OCI-LY1 (cell line): ENCODE measurements at regions not wholly inside any gene's neighbourhood (a gene's known extent, or its start where the extent isn't known, plus 50 kb on each side); places are given as distances from the start of the nearest gene placed in this dataset.

ENCODE experiments used
- H2AFZ ChIP-seq: fragments of 200-600 bp; sonication (generic), shearing (Covaris generic); 2 replicates; pipeline ENCODE4 v1.6.0; 2014; ENCODE audit warnings: antibody characterized with exemption, mild to moderate bottlenecking, low read length
- H3F3A ChIP-seq: fragments of 200-600 bp; sonication (generic), shearing (Covaris generic); 2 replicates; pipeline ENCODE4 v1.6.0; 2014; ENCODE audit warnings: mild to moderate bottlenecking, antibody characterized with exemption, low read length, moderate library complexity; ENCODE audit not compliant: insufficient read depth
- H3K27ac ChIP-seq: fragments of 200-600 bp; sonication (generic); 2 replicates; pipeline ENCODE4 v1.5.1; 2014; ENCODE audit warnings: low read length, mixed run types, mild to moderate bottlenecking, low read depth; ENCODE audit not compliant: poor library complexity, severe bottlenecking
- H3K27me3 ChIP-seq: fragments of 200-600 bp; sonication (generic); 2 replicates; pipeline ENCODE4 v1.6.0; 2014; ENCODE audit warnings: antibody characterized with exemption, mild to moderate bottlenecking, low read length, moderate library complexity; ENCODE audit not compliant: insufficient read depth
- H3K36me3 ChIP-seq: fragments of 200-600 bp; sonication (generic); 2 replicates; pipeline ENCODE4 v1.6.1; 2014; ENCODE audit warnings: mild to moderate bottlenecking, antibody characterized with exemption, low read length, moderate library complexity, mixed read lengths; ENCODE audit not compliant: insufficient read depth
- H3K4me1 ChIP-seq: fragments of 200-600 bp; sonication (generic); 2 replicates; pipeline ENCODE4 v1.5.1; 2014; ENCODE audit warnings: mild to moderate bottlenecking, low read length, moderate library complexity; ENCODE audit not compliant: insufficient read depth, severe bottlenecking
- H3K4me2 ChIP-seq: fragments of 200-600 bp; sonication (generic), shearing (Covaris generic); 2 replicates; pipeline ENCODE4 v1.6.1; 2014; ENCODE audit warnings: low read length
- H3K4me3 ChIP-seq: fragments of 200-600 bp; sonication (generic); 2 replicates; pipeline ENCODE4 v1.5.1; 2014; ENCODE audit warnings: low read length, low read depth, mild to moderate bottlenecking, mixed read lengths; ENCODE audit not compliant: poor library complexity, severe bottlenecking
- H3K79me2 ChIP-seq: fragments of 200-600 bp; shearing (Covaris generic); 2 replicates; pipeline ENCODE4 v1.6.1; 2016; ENCODE audit warnings: mixed run types, low read length, mixed read lengths; ENCODE audit not compliant: insufficient read depth
- H3K9ac ChIP-seq: fragments of 200-600 bp; sonication (generic), shearing (Covaris generic); 2 replicates; pipeline ENCODE4 v1.6.1; 2014; ENCODE audit warnings: mild to moderate bottlenecking, low read length, mixed read lengths
- H3K9me2 ChIP-seq: fragments of 200-600 bp; sonication (generic), shearing (Covaris generic); 2 replicates; pipeline ENCODE4 v1.6.1; 2014; ENCODE audit warnings: low read depth, mild to moderate bottlenecking, low read length, mixed read lengths
- H3K9me3 ChIP-seq: fragments of 200-600 bp; shearing (Covaris generic); 2 replicates; pipeline ENCODE4 v1.6.1; 2014; ENCODE audit warnings: low read length, mixed read lengths
- H4K20me1 ChIP-seq: fragments of 200-600 bp; sonication (generic), shearing (Covaris generic); 2 replicates; pipeline ENCODE4 v1.6.0; 2016; ENCODE audit warnings: mild to moderate bottlenecking, low read length; ENCODE audit not compliant: insufficient read depth
- EZH2 ChIP-seq: fragments of 200-600 bp; sonication (generic), shearing (Covaris generic); IDR thresholded peaks from 2 replicates; pipeline ENCODE4 v1.8.0; 2017; ENCODE audit warnings: borderline replicate concordance, mixed run types, mild to moderate bottlenecking, antibody characterized with exemption, low read length, moderate library complexity, mixed read lengths
- TF ChIP-seq, protein P1 (sequence below): fragments of 200-600 bp; sonication (generic), shearing (Covaris generic); IDR thresholded peaks from 2 replicates; pipeline ENCODE4 v1.5.1; 2017; ENCODE audit warnings: mild to moderate bottlenecking, antibody characterized with exemption, low read length, moderate library complexity, mixed read lengths

- H3K4me1 ChIP-seq, result no peaks in the 10 kb centered on the region
- H3K4me2 ChIP-seq, result no peak overlapping the region
- H3K9me2 ChIP-seq, result no peaks in the 10 kb centered on the region
- no peaks in the 10 kb centered on the region for H3F3A ChIP-seq
- H3K4me3 ChIP-seq, result no peak overlapping the region
- TF ChIP-seq, protein P1, sequence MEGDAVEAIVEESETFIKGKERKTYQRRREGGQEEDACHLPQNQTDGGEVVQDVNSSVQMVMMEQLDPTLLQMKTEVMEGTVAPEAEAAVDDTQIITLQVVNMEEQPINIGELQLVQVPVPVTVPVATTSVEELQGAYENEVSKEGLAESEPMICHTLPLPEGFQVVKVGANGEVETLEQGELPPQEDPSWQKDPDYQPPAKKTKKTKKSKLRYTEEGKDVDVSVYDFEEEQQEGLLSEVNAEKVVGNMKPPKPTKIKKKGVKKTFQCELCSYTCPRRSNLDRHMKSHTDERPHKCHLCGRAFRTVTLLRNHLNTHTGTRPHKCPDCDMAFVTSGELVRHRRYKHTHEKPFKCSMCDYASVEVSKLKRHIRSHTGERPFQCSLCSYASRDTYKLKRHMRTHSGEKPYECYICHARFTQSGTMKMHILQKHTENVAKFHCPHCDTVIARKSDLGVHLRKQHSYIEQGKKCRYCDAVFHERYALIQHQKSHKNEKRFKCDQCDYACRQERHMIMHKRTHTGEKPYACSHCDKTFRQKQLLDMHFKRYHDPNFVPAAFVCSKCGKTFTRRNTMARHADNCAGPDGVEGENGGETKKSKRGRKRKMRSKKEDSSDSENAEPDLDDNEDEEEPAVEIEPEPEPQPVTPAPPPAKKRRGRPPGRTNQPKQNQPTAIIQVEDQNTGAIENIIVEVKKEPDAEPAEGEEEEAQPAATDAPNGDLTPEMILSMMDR, result no peak
- no peak for TF ChIP-seq EZH2
- no peaks in the 10 kb centered on the region for H3K9me3 ChIP-seq
- no peaks in the 10 kb centered on the region for H4K20me1 ChIP-seq
- H3K27me3 ChIP-seq, result 0 out of 2 replicates have a peak, but pooled peaks cover 6% of the 10 kb centered on the region
- H2AFZ ChIP-seq, result no peak overlapping the region
- no peak overlapping the region for H3K27ac ChIP-seq
- no peak overlapping the region for H3K9ac ChIP-seq
- H3K79me2 ChIP-seq, result no peaks in the 10 kb centered on the region
- H3K36me3 ChIP-seq, result no peaks in the 10 kb centered on the region
Measured at GRCh38 chr5:174311121-174311520, 265.6 kb downstream of the NSG2 start.

GRCh38 chr5:174311531-174312269 lies 266.2 kb downstream of the NSG2 start:
- Histone ChIP-seq H3K9me2 (no peaks in the 10 kb centered on the region), H3K9me3 (no peaks in the 10 kb centered on the region), H4K20me1 (no peaks in the 10 kb centered on the region), H2AFZ (no peak overlapping the region), H3K36me3 (no peaks in the 10 kb centered on the region), H3K4me1 (no peaks in the 10 kb centered on the region), H3F3A (no peaks in the 10 kb centered on the region), H3K4me2 (no peak overlapping the region), H3K4me3 (no peak overlapping the region), H3K27me3 (0 out of 2 replicates have a peak, but pooled peaks cover 7% of the 10 kb centered on the region), H3K27ac (no peak overlapping the region), H3K79me2 (no peaks in the 10 kb centered on the region), H3K9ac (no peak overlapping the region)
- TF ChIP-seq, protein P1, result peak; percentile 68
- no peak for TF ChIP-seq EZH2

DNA sequence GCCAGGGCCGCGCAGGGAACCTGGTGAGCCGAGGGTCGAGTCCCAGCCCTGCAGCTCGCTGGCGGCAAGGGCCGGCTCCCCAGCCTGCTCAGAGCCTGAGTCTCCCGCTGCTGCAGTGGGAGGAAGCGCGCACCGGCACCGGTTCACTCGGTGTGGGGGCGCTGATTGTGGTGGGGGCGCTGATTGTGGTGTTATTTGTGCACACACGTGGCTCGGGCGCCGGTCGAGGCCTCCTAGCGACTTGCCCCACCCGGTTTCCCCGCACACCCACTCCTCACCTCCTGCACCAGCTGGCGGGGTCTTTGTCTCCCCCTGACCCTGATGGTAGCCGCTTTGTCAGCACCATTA lies 266.7 kb downstream of the NSG2 start:
- TF ChIP-seq EZH2, result no peak
- TF ChIP-seq, protein P1, result no peak
- Histone ChIP-seq H4K20me1 (no peaks in the 10 kb centered on the region), H3K79me2 (no peaks in the 10 kb centered on the region), H3K4me3 (no peak overlapping the region), H3K4me2 (no peak overlapping the region), H3K9ac (no peak overlapping the region), H3F3A (no peaks in the 10 kb centered on the region), H3K4me1 (no peaks in the 10 kb centered on the region), H3K27ac (no peak overlapping the region), H3K36me3 (no peaks in the 10 kb centered on the region), H2AFZ (no peak overlapping the region), H3K9me2 (no peaks in the 10 kb centered on the region), H3K27me3 (0 out of 2 replicates have a peak, but pooled peaks cover 11% of the 10 kb centered on the region), H3K9me3 (no peaks in the 10 kb centered on the region)
